Endothelial cell of umbilical vein (primary cell): ENCODE measurements at regions not wholly inside any gene's neighbourhood (a gene's known extent, or its start where the extent isn't known, plus 50 kb on each side); places are given as distances from the start of the nearest gene placed in this dataset.

ENCODE experiments used
- BruUV-seq: library from RNA; stranded (reverse); fragments of 400-500 nt; replicated peaks from 2 replicates; lab custom pipeline; 2021; lab: Mats Ljungman, UMichigan
- CTCF ChIA-PET: fragments of 300-600, 350-600 bp; sonication (Branson Sonifier 250); formaldehyde crosslinking; loops from one replicate; lab custom pipeline; 2021; ENCODE audit warnings: antibody characterized with exemption, inconsistent platforms; lab: Charles Lee
- POLR2A ChIA-PET: fragments of 300-600, 350-600 bp; sonication (Branson Sonifier 250); formaldehyde crosslinking; loops from one replicate; lab custom pipeline; 2021; ENCODE audit warnings: antibody characterized with exemption, inconsistent platforms; lab: Charles Lee
- DNase-seq: peaks from one replicate; pipeline ENCODE4 v3.0.0-alpha.2; 2011; ENCODE audit warnings: low read depth, low spot score
- FAIRE-seq: peaks from 2 replicates; lab custom pipeline; 2011; peaks lifted over from hg19 to GRCh38; lab: Jason Lieb, UNC
- H2AFZ ChIP-seq: 2 replicates; pipeline ENCODE4 v1.6.0; 2012; ENCODE audit warnings: low read depth, low read length, control low read depth, inconsistent platforms
- H3K27ac ChIP-seq: 2 replicates; pipeline ENCODE4 v1.5.1; 2011; ENCODE audit warnings: low read depth, mild to moderate bottlenecking, control low read depth, low read length, moderate library complexity; ENCODE audit not compliant: insufficient read depth
- H3K27me3 ChIP-seq, 2 experiments: 2 replicates each; pipeline versions ENCODE4 v1.6.0 to v1.6.1; 2011; ENCODE audit warnings: low read length in 2 of 2, mixed read lengths in 1 of 2; ENCODE audit not compliant: control insufficient read depth in 2 of 2, insufficient read depth in 2 of 2
- H3K36me3 ChIP-seq, 2 experiments: 2 replicates in 1 of 2; 3 replicates in 1 of 2; pipeline ENCODE4 v1.5.1; 2011; ENCODE audit warnings: low read length in 2 of 2, mild to moderate bottlenecking in 1 of 2, moderate library complexity in 1 of 2; ENCODE audit not compliant: control insufficient read depth in 2 of 2, insufficient read depth in 2 of 2; ENCODE audit errors: extremely low read depth in 1 of 2
- H3K4me1 ChIP-seq: 3 replicates; pipeline ENCODE4 v1.5.1; 2011; ENCODE audit warnings: mild to moderate bottlenecking, low read length; ENCODE audit not compliant: control insufficient read depth, insufficient read depth; ENCODE audit errors: extremely low read depth
- H3K4me2 ChIP-seq: 2 replicates; pipeline ENCODE4 v1.6.1; 2011; ENCODE audit warnings: low read length, control low read depth, mixed read lengths; ENCODE audit not compliant: insufficient read depth
- H3K4me3 ChIP-seq, 3 experiments: fragments of 200-600 bp in 1 of 3; sonication (generic), shearing (Covaris generic) in 1 of 3; replicated peaks in 1 of 3; 2 replicates each; pipeline ENCODE4 v1.5.1; 2011 to 2016; ENCODE audit warnings: control low read depth in 3 of 3, low read length in 3 of 3, mild to moderate bottlenecking in 2 of 3, inconsistent platforms in 1 of 3, low read depth in 1 of 3, moderate library complexity in 1 of 3; ENCODE audit not compliant: insufficient read depth in 1 of 3
- H3K79me2 ChIP-seq: 2 replicates; pipeline ENCODE4 v1.6.0; 2012; ENCODE audit warnings: low read length, inconsistent platforms; ENCODE audit not compliant: control insufficient read depth, insufficient read depth
- H3K9ac ChIP-seq: replicated peaks from 2 replicates; pipeline ENCODE3; 2011; ENCODE audit warnings: low read length, control low read depth; ENCODE audit not compliant: insufficient read depth; ENCODE audit errors: extremely low read depth
- H3K9me1 ChIP-seq: replicated peaks from 3 replicates; pipeline ENCODE4 v1.6.0; 2011; ENCODE audit warnings: mild to moderate bottlenecking, low read length; ENCODE audit not compliant: control insufficient read depth, insufficient read depth; ENCODE audit errors: extremely low read depth
- H3K9me3 ChIP-seq: replicated peaks from 2 replicates; pipeline ENCODE4 v1.5.1; 2012; ENCODE audit warnings: low read length, inconsistent platforms; ENCODE audit not compliant: control insufficient read depth, insufficient read depth
- H4K20me1 ChIP-seq: replicated peaks from 2 replicates; pipeline ENCODE3; 2011; ENCODE audit warnings: mild to moderate bottlenecking, low read length; ENCODE audit not compliant: control insufficient read depth, insufficient read depth; ENCODE audit errors: extremely low read depth
- CTCF ChIP-seq, 2 donors: IDR thresholded peaks; 1 replicate in 1 of 2; 2 replicates in 1 of 2; pipeline ENCODE4 v1.5.1; 2011; ENCODE audit warnings: low read length in 2 of 2, mild to moderate bottlenecking in 2 of 2, moderate library complexity in 2 of 2, control low read depth in 1 of 2, inconsistent platforms in 1 of 2, low read depth in 1 of 2; ENCODE audit not compliant: insufficient read depth in 1 of 2; ENCODE audit errors: extremely low read depth in 1 of 2
- EZH2 ChIP-seq: IDR thresholded peaks from 2 replicates; pipeline ENCODE4 v1.6.1; 2012; ENCODE audit warnings: borderline replicate concordance, low read depth, mild to moderate bottlenecking, moderate library complexity, low read length, inconsistent platforms; ENCODE audit not compliant: severe bottlenecking
- FOS ChIP-seq: IDR thresholded peaks from 2 replicates; pipeline ENCODE4 v1.6.1; 2011; ENCODE audit warnings: mild to moderate bottlenecking, low read length, moderate library complexity, borderline replicate concordance; ENCODE audit not compliant: insufficient read depth
- GATA2 ChIP-seq: IDR thresholded peaks from 2 replicates; pipeline ENCODE4 v1.7.0; 2011; ENCODE audit warnings: low read depth, mild to moderate bottlenecking, moderate library complexity, mixed read lengths, low read length; ENCODE audit not compliant: insufficient read length, insufficient read depth
- JUN ChIP-seq: IDR thresholded peaks from 2 replicates; pipeline ENCODE4 v1.6.1; 2011; ENCODE audit warnings: borderline replicate concordance, low read depth; ENCODE audit not compliant: insufficient read length, insufficient read depth
- MYC ChIP-seq: IDR thresholded peaks from one replicate; pipeline ENCODE4 v1.6.1; 2011; ENCODE audit warnings: mild to moderate bottlenecking, low read depth, low read length
- POLR2A ChIP-seq: IDR thresholded peaks from 2 replicates; pipeline ENCODE4 v1.6.1; 2012; ENCODE audit warnings: low read depth, mild to moderate bottlenecking, control low read depth, low read length
- POLR2AphosphoS5 ChIP-seq: IDR thresholded peaks from 2 replicates; pipeline ENCODE4 v1.6.1; 2012; ENCODE audit warnings: low read depth, mild to moderate bottlenecking, control low read depth, low read length, moderate library complexity; ENCODE audit not compliant: insufficient read depth
- dilution Hi-C: fragments of 300-500 bp; cut with MboI; formaldehyde crosslinking; loops from one replicate; pipeline ENCODE4 v1.15.0; 2019; ENCODE audit warnings: low sequenced_read_pairs; ENCODE audit not compliant: extremely low pct_ligation_motif_present
- intact Hi-C: fragments of 100-400 bp; cut with micrococcal nuclease; formaldehyde crosslinking; loops from one replicate; pipeline ENCODE4 v1.10.0; 2022
- TF ChIP-seq, protein P1 (sequence below): IDR thresholded peaks from 2 replicates; pipeline ENCODE4 v1.6.1; 2011; ENCODE audit not compliant: insufficient read depth, insufficient read length

DNA sequence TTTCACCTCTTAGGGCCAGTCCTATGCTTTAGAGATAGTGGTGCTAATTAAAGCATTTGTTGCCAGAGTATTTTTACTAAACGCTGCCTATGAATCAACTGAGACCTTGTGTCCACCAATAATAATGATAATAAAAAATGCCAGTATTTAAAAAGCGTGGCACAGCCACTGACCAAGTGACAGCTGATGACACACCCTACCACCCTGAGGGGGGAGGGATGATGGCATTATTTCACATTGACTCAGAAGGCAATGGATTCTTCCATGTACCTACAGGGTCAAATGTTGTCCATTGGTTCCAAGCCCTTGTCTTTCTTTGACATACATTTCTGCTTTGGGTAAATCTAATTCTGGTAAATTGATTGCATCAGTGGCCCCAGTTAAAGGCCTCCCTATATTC is 384.4 kb downstream of the DLEU7 start:
- H4K20me1 ChIP-seq: no peaks in the 10 kb centered on the region
- H3K27me3 ChIP-seq: no peaks in the 10 kb centered on the region
- H3K9ac ChIP-seq: no peak overlapping the region
- no peaks in the 10 kb centered on the region for H3K4me1 ChIP-seq
- DNase-seq (no peak), FAIRE-seq (no peak)
- no peaks in the 10 kb centered on the region for H3K9me1 ChIP-seq
- CTCF ChIA-PET: interaction anchor here (0.9 kb wide), 1 partner anchor 10 kb away, joined by 5 read pairs; no protein-coding TSS in a partner anchor
- H3K9me3 ChIP-seq: no peaks in the 10 kb centered on the region
- no peak overlapping the region for H3K27ac ChIP-seq
- BruUV-seq: no TSS peak
- no peaks in the 10 kb centered on the region for H3K36me3 ChIP-seq
- intact Hi-C loops (no loop called here), dilution Hi-C loops (no loop called here)
- no peak overlapping the region for H3K4me2 ChIP-seq
- no peak overlapping the region for H2AFZ ChIP-seq
- TF ChIP-seq POLR2A (no peak), GATA2 (no peak), MYC (no peak), JUN (no peak), EZH2 (no peak), FOS (no peak), POLR2AphosphoS5 (no peak), CTCF (IDR thresholded peaks at IDR 0.05; ENCODE audit: extremely low read depth in 1 of 2, insufficient read depth in 1 of 2, low read depth in 1 of 2, low read length in 2 of 2) (no peak)
- TF ChIP-seq, protein P1, sequence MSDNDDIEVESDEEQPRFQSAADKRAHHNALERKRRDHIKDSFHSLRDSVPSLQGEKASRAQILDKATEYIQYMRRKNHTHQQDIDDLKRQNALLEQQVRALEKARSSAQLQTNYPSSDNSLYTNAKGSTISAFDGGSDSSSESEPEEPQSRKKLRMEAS: no peak
- POLR2A ChIA-PET: no interaction called here
- no peak overlapping the region for H3K4me3 ChIP-seq
- H3K79me2 ChIP-seq: no peaks in the 10 kb centered on the region
